NCI-H748 treated with DMSO at 0.1 percent for 48 hours (cell line): ENCODE measurements at regions not wholly inside any gene's neighbourhood (a gene's known extent, or its start where the extent isn't known, plus 50 kb on each side); places are given as distances from the start of the nearest gene placed in this dataset.
"Not testable (repeated sequence)": the region's sequence is repeated elsewhere in the genome, so short reads cannot be mapped to it uniquely, and the experiment has no call there.

Experiments used
- DNase-seq: peaks from one replicate; lab custom pipeline; 2025; lab: John Stamatoyannopoulos, UW

DNA sequence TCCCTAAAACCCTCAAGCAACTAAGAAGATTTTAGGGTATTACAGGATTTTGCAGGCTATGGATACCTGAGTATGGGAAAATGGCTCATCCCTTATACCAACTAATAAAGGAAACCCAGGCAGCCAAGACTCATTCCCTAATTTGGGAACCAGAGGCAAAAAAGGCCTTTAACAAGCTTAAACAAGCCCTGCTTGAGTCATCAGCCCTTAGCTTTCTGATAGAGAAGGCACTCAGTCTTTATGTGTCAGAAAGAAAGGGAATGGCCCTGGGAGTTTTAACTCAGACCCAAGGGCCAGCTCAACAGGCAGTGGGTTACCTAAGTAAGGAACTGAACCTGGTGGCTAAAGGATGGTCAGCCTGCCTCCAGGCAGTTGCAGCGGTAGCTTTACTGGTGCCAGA is 96.9 kb upstream of the RMP24 start:
- DNase-seq: no peak

- no peak for DNase-seq
These were observed 96.2 kb upstream of the RMP24 start for GRCh38 chr18:35876243-35876642.

- DNase-seq: no peak
These were observed 91.6 kb upstream of the RMP24 start for GRCh38 chr18:35880788-35881455.

- no peak for DNase-seq
These were observed 84.2 kb upstream of the RMP24 start for GRCh38 chr18:35888329-35888728.

DNA sequence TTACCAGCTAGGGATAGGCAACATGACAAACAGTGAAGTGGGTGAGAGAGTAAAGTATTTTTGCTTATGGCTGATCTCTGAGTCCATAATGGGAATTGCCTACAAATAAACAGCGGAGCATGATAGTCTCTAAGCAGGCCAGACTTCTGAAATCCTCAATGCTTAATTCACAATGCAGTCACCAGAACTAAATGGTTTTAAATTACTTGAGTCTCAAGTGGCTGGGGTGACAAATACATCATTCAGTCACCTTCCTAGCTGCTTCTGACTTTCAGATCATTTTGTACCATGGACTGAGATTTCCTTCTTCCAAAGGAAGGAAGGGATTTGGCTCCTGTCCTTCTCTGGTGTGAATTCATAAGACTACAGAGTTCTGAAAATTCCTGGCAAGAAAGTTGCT is 82.8 kb upstream of the RMP24 start:
- DNase-seq: no peak

DNA sequence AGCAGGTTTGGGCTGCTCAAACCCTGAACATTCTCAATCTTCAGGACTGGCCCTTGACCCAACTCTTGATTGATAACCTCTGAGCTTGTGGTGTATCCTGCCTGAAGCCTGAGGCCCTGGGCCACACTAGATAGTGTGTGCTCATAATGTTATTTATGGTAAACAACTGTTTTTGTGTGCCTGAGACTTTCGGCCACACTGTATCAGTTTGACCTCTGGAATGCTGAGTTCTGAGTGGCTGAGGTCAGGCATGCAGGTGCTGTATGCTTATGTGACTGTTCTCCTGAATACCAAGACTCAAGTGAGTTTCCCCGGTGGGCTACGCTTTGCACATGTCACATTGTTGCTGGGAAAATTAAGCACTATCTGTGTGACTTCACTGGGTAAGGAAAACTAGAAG is 82.2 kb upstream of the RMP24 start:
- DNase-seq: no peak

DNA sequence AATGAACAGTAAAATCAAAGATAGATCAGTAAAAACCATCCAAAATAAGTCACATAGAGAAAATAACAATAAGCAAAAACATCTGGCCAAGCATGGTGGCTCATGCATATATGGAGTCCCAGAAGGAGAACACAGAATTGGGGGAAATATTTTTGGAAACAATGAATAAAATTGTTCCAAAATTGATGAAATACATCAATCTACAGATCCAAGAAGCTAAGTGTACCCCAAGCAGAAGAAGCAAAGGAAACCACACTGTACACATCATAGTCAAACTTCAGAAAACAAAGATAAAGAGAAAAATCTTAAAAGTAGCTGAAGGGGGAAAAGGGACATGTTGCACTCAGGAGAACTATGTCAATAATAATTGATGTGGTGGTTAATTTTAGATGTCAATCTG is 80.4 kb upstream of the RMP24 start:
- DNase-seq: no peak

- not testable (repeated sequence) for DNase-seq
These were observed 75.0 kb upstream of the RMP24 start for GRCh38 chr18:35897481-35897880.

DNA sequence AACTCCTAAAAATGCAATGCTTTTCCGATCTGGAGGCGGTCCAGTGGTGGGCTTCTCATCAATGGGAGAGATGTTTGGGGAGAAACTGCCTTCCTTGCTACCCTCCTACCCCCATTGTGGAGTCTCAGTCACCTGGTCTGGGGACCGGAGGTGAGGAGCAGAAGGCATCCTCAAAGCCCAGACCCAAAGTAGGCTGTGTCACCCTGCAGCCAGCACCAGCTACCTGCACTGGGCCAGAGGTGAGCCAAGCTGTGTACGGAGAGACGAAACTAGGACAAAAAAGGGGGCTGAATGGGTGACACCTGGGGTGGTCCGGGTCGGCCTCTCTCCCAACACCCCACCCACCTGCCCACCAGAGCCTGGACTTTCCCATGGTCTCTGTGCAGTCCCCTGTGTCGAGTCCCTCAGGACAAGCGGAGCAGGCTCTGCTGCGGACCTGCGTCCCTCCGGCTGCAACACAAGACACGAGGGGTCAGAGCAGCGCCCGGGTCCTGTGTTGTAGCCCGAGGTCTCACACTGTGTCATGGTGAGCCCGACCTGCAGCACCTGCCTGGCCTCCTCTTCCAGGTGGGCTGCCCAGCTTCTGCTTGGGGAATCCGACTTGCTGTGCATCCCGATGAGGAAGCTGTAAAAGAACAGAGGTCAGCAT is 68.0 kb upstream of the RMP24 start:
- DNase-seq: no peak

DNA sequence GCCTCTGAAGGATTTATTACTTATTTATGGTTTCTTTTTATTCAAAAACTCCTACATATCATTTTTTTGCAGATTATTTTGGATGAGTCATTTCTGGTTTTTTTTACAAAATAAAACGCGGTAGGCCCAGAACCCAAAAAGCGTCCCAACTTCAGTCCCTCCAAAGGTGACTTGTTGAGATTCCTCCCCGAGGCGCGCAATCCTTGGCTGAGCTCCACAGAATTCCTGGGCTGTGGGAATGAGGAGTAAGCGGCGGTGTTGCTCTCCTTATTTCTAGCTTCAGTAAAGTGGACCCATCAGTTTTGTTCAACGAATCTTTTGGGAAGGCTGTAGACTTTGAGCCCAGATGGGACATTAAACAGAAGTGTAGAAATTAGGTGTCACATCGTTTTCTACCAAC is 67.0 kb upstream of the RMP24 start:
- no peak for DNase-seq

DNA sequence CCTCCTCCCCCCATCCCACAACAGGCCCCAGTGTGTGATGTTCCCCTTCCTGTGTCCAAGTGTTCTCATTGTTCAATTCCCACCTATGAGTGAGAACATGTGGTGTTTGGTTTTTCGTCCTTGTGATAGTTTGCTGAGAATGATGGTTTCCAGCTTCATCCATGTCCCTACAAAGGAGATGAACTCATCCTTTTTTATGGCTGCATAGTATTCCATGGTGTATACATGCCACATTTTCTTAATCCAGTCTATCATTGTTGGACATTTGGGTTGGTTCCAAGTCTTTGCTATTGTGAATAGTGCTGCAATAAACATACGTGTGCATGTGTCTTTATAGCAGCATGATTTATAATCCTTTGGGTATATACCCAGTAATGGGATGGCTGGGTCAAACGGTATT is 66.2 kb upstream of the RMP24 start:
- not testable (repeated sequence) for DNase-seq

DNA sequence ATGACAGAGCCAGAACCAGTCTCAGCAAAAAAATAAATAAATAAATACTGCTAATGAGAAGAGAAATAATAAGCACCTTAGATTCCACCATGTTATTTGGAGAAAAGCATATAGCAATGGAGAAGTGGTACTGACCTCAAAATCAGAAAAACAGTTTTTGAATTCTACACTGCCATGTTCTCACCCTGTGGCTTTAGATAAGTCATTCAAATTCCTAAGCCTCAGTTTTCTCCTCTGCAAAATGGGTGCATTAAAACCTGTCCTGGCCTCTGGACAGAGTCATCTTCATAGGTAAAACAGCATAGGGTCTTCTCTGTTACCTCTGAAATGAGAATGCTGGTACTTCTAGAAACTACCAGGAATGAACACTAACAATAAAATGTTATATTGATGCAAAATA is 62.2 kb upstream of the RMP24 start:
- no peak for DNase-seq

GRCh38 chr18:35912332-35912731 is 60.1 kb upstream of the RMP24 start:
- no peak for DNase-seq

- no peak for DNase-seq
These were observed 57.4 kb upstream of the RMP24 start for GRCh38 chr18:35915056-35915455.

- DNase-seq: no peak
These were observed 55.4 kb upstream of the RMP24 start for GRCh38 chr18:35917043-35917442.

GRCh38 chr18:35918564-35918963 is 53.9 kb upstream of the RMP24 start:
- no peak for DNase-seq

GRCh38 chr18:35919179-35919578 is 53.3 kb upstream of the RMP24 start:
- no peak for DNase-seq

GRCh38 chr18:35920623-35921022 is 51.9 kb upstream of the RMP24 start:
- no peak for DNase-seq
